ENCODE measurements at regions not wholly inside any gene's neighbourhood (a gene's known extent, or its start where the extent isn't known, plus 50 kb on each side); places are given as distances from the start of the nearest gene placed in this dataset.

- ATAC-seq = no peak
- CTCF ChIA-PET = no interaction called here
- H3K27ac Mint-ChIP-seq = no peak overlapping the region
- no peaks in the 10 kb centered on the region for H3K9me3 Mint-ChIP-seq (ENCODE audit: low read depth)
- no peak for DNase-seq
- no peak overlapping the region for H3K4me3 Mint-ChIP-seq
- no peaks in the 10 kb centered on the region for H3K36me3 Mint-ChIP-seq
- H3K4me1 Mint-ChIP-seq = no peaks in the 10 kb centered on the region
- H3K27me3 Mint-ChIP-seq = peaks cover 25% of the 10 kb centered on the region
Observed at GRCh38 chr10:4519658-4520402, 306.2 kb upstream of the AKR1E2 start.

GRCh38 chr10:4517746-4518145, 308.3 kb upstream of the AKR1E2 start:
- H3K4me1 Mint-ChIP-seq = peaks cover 11% of the 10 kb centered on the region
- no peak overlapping the region for H3K4me3 Mint-ChIP-seq
- no peaks in the 10 kb centered on the region for H3K9me3 Mint-ChIP-seq (ENCODE audit: low read depth)
- ATAC-seq = no peak
- CTCF ChIA-PET = no interaction called here
- H3K27me3 Mint-ChIP-seq = peaks cover 24% of the 10 kb centered on the region
- H3K27ac Mint-ChIP-seq = no peak overlapping the region
- no peak for DNase-seq
- H3K36me3 Mint-ChIP-seq = no peaks in the 10 kb centered on the region

GRCh38 chr10:4515721-4516120, 310.3 kb upstream of the AKR1E2 start:
- Mint-ChIP-seq H3K27ac (no peak overlapping the region), H3K9me3 (ENCODE audit: low read depth) (no peaks in the 10 kb centered on the region), H3K4me1 (peaks cover 11% of the 10 kb centered on the region), H3K27me3 (peaks cover 30% of the 10 kb centered on the region), H3K4me3 (no peak overlapping the region), H3K36me3 (no peaks in the 10 kb centered on the region)
- CTCF ChIA-PET = interaction anchor here (0.6 kb wide), 1 partner anchor 428 kb away, joined by 3 read pairs; no protein-coding TSS in a partner anchor
- ATAC-seq (no peak), DNase-seq (no peak)

- Mint-ChIP-seq H3K36me3 (no peaks in the 10 kb centered on the region), H3K4me1 (peaks cover 11% of the 10 kb centered on the region), H3K9me3 (ENCODE audit: low read depth) (no peaks in the 10 kb centered on the region), H3K27ac (peak overlapping the region; percentile 20), H3K27me3 (peaks cover 32% of the 10 kb centered on the region), H3K4me3 (peak overlapping the region; percentile 35)
- no peak for DNase-seq
- ATAC-seq = no peak
- CTCF ChIA-PET = no interaction called here
Observed at GRCh38 chr10:4514445-4515108, 311.4 kb upstream of the AKR1E2 start.

GRCh38 chr10:4512671-4513240, 313.3 kb upstream of the AKR1E2 start:
- ATAC-seq (no peak), DNase-seq (no peak)
- no peaks in the 10 kb centered on the region for H3K9me3 Mint-ChIP-seq (ENCODE audit: low read depth)
- peaks cover 22% of the 10 kb centered on the region for H3K27me3 Mint-ChIP-seq
- CTCF ChIA-PET = no interaction called here
- H3K4me3 Mint-ChIP-seq = no peak overlapping the region
- H3K4me1 Mint-ChIP-seq = peaks cover 11% of the 10 kb centered on the region
- no peak overlapping the region for H3K27ac Mint-ChIP-seq
- no peaks in the 10 kb centered on the region for H3K36me3 Mint-ChIP-seq

- CTCF ChIA-PET = interaction anchor here (1.1 kb wide), 1 partner anchor 9 kb away, joined by 3 read pairs; no protein-coding TSS in a partner anchor
Observed at GRCh38 chr10:4512196-4512595, 313.8 kb upstream of the AKR1E2 start.

GRCh38 chr10:4511509-4511908, 314.5 kb upstream of the AKR1E2 start:
- H3K27me3 Mint-ChIP-seq = peaks cover 13% of the 10 kb centered on the region
- ATAC-seq = no peak
- H3K36me3 Mint-ChIP-seq = no peaks in the 10 kb centered on the region
- no peak overlapping the region for H3K27ac Mint-ChIP-seq
- no peaks in the 10 kb centered on the region for H3K9me3 Mint-ChIP-seq (ENCODE audit: low read depth)
- CTCF ChIA-PET = interaction anchor here (1.1 kb wide), 1 partner anchor 9 kb away, joined by 3 read pairs; no protein-coding TSS in a partner anchor
- DNase-seq = no peak
- peaks cover 11% of the 10 kb centered on the region for H3K4me1 Mint-ChIP-seq
- H3K4me3 Mint-ChIP-seq = no peak overlapping the region

More at GRCh38 chr10:4512196-4512595, 313.8 kb upstream of the AKR1E2 start:
- ATAC-seq (no peak), DNase-seq (no peak)
- H3K36me3 Mint-ChIP-seq = no peaks in the 10 kb centered on the region
- peaks cover 17% of the 10 kb centered on the region for H3K27me3 Mint-ChIP-seq
- no peaks in the 10 kb centered on the region for H3K9me3 Mint-ChIP-seq (ENCODE audit: low read depth)
- H3K27ac Mint-ChIP-seq = no peak overlapping the region
- H3K4me1 Mint-ChIP-seq = peaks cover 11% of the 10 kb centered on the region
- H3K4me3 Mint-ChIP-seq = no peak overlapping the region

- no peaks in the 10 kb centered on the region for H3K36me3 Mint-ChIP-seq
- no peak for ATAC-seq
- H3K27ac Mint-ChIP-seq = no peak overlapping the region
- H3K4me1 Mint-ChIP-seq = peaks cover 7% of the 10 kb centered on the region
- no peak for DNase-seq
- H3K27me3 Mint-ChIP-seq = peaks cover 11% of the 10 kb centered on the region
- H3K9me3 Mint-ChIP-seq (ENCODE audit: low read depth) = no peaks in the 10 kb centered on the region
- H3K4me3 Mint-ChIP-seq = no peak overlapping the region
- CTCF ChIA-PET = no interaction called here
Observed at GRCh38 chr10:4509405-4509804, 316.6 kb upstream of the AKR1E2 start.

- DNase-seq (no peak), ATAC-seq (no peak)
- Mint-ChIP-seq H3K27me3 (peaks cover 6% of the 10 kb centered on the region), H3K36me3 (no peaks in the 10 kb centered on the region), H3K4me1 (no peaks in the 10 kb centered on the region), H3K4me3 (no peak overlapping the region), H3K27ac (no peak overlapping the region), H3K9me3 (ENCODE audit: low read depth) (no peaks in the 10 kb centered on the region)
- CTCF ChIA-PET = interaction anchor here (0.7 kb wide), 1 partner anchor 106 kb away, joined by 3 read pairs; no protein-coding TSS in a partner anchor
Observed at GRCh38 chr10:4506095-4506494, 319.9 kb upstream of the AKR1E2 start.

GRCh38 chr10:4504550-4504949, 321.5 kb upstream of the AKR1E2 start:
- H3K4me3 Mint-ChIP-seq = no peak overlapping the region
- H3K9me3 Mint-ChIP-seq (ENCODE audit: low read depth) = no peaks in the 10 kb centered on the region
- no peaks in the 10 kb centered on the region for H3K4me1 Mint-ChIP-seq
- DNase-seq (no peak), ATAC-seq (no peak)
- H3K27me3 Mint-ChIP-seq = no peaks in the 10 kb centered on the region
- H3K27ac Mint-ChIP-seq = no peak overlapping the region
- H3K36me3 Mint-ChIP-seq = no peaks in the 10 kb centered on the region
- CTCF ChIA-PET = no interaction called here

- DNase-seq (no peak), ATAC-seq (no peak)
- Mint-ChIP-seq H3K9me3 (ENCODE audit: low read depth) (no peaks in the 10 kb centered on the region), H3K27ac (no peak overlapping the region), H3K4me3 (no peak overlapping the region), H3K27me3 (no peaks in the 10 kb centered on the region), H3K36me3 (no peaks in the 10 kb centered on the region), H3K4me1 (no peaks in the 10 kb centered on the region)
- CTCF ChIA-PET = interaction anchor here (1.3 kb wide), 1 partner anchor 8 kb away, joined by 3 read pairs; no protein-coding TSS in a partner anchor
Observed at GRCh38 chr10:4503076-4503475, 322.9 kb upstream of the AKR1E2 start.

GRCh38 chr10:4501306-4501705, 324.7 kb upstream of the AKR1E2 start:
- no peaks in the 10 kb centered on the region for H3K27me3 Mint-ChIP-seq
- no peak overlapping the region for H3K4me3 Mint-ChIP-seq
- no peaks in the 10 kb centered on the region for H3K4me1 Mint-ChIP-seq
- no peaks in the 10 kb centered on the region for H3K36me3 Mint-ChIP-seq
- ATAC-seq = no peak
- no peaks in the 10 kb centered on the region for H3K9me3 Mint-ChIP-seq (ENCODE audit: low read depth)
- no peak overlapping the region for H3K27ac Mint-ChIP-seq
- no peak for DNase-seq
- CTCF ChIA-PET = no interaction called here

GRCh38 chr10:4498711-4499251, 327.2 kb upstream of the AKR1E2 start:
- CTCF ChIA-PET = no interaction called here
- Mint-ChIP-seq H3K9me3 (ENCODE audit: low read depth) (no peaks in the 10 kb centered on the region), H3K27ac (no peak overlapping the region), H3K27me3 (no peaks in the 10 kb centered on the region), H3K36me3 (no peaks in the 10 kb centered on the region), H3K4me1 (no peaks in the 10 kb centered on the region), H3K4me3 (no peak overlapping the region)
- no peak for DNase-seq
- ATAC-seq = no peak
